ENCODE measurements at regions not wholly inside any gene's neighbourhood (a gene's known extent, or its start where the extent isn't known, plus 50 kb on each side); places are given as distances from the start of the nearest gene placed in this dataset.

- TF ChIP-seq EZH2 (IDR thresholded peaks at IDR 0.05; ENCODE audit: low read depth, low read length, severe bottlenecking) (no peak), SAP30 (IDR thresholded peaks at IDR 0.05; ENCODE audit: insufficient read depth, insufficient replicate concordance, low read length) (no peak), RAD21 (IDR thresholded peaks at IDR 0.05 in 1 of 2, conservative IDR thresholded peaks at IDR 0.05 in 1 of 2; ENCODE audit: low read depth in 2 of 2, low read length in 2 of 2) (no peak), SIRT6 (IDR thresholded peaks at IDR 0.05; ENCODE audit: low read length) (no peak)
Observed at GRCh38 chr15:92840149-92840548, 60.0 kb upstream of the CHD2 start (continued).
